GM19324 (cell line): ENCODE measurements at regions not wholly inside any gene's neighbourhood (a gene's known extent, or its start where the extent isn't known, plus 50 kb on each side); places are given as distances from the start of the nearest gene placed in this dataset.

ENCODE experiments used
- ATAC-seq: cut with Tn5 transposase; IDR thresholded peaks from one replicate; pipeline ENCODE4 v1.9.1; 2021; ENCODE audit warnings: mild to moderate bottlenecking, moderate library complexity; ENCODE audit not compliant: unreplicated experiment, low FRiP score

- ATAC-seq = no peak
Observed at GRCh38 chr12:98045395-98045794, 470.0 kb upstream of the TMPO start.

GRCh38 chr12:98048326-98048725 lies 467.1 kb upstream of the TMPO start:
- no peak for ATAC-seq

GRCh38 chr12:98053202-98053601 lies 462.2 kb upstream of the TMPO start:
- no peak for ATAC-seq

- ATAC-seq = no peak
Observed at GRCh38 chr12:98057701-98058100, 457.7 kb upstream of the TMPO start.

- no peak for ATAC-seq
Observed at GRCh38 chr12:98058213-98058612, 457.2 kb upstream of the TMPO start.

- ATAC-seq = no peak
Observed at GRCh38 chr12:98058838-98059237, 456.6 kb upstream of the TMPO start.

GRCh38 chr12:98059659-98060343 lies 455.6 kb upstream of the TMPO start:
- ATAC-seq = no peak

GRCh38 chr12:98060411-98060810 lies 455.0 kb upstream of the TMPO start:
- no peak for ATAC-seq

- ATAC-seq = no peak
Observed at GRCh38 chr12:98062464-98063245, 452.7 kb upstream of the TMPO start.

GRCh38 chr12:98064501-98064900 lies 450.9 kb upstream of the TMPO start:
- no peak for ATAC-seq

- ATAC-seq = no peak
Observed at GRCh38 chr12:98067795-98068194, 447.6 kb upstream of the TMPO start.

GRCh38 chr12:98073610-98074009 lies 441.8 kb upstream of the TMPO start:
- no peak for ATAC-seq

GRCh38 chr12:98074286-98074685 lies 441.1 kb upstream of the TMPO start:
- ATAC-seq = no peak

- ATAC-seq = no peak
Observed at GRCh38 chr12:98084391-98084790, 431.0 kb upstream of the TMPO start.

GRCh38 chr12:98085046-98085755 lies 430.2 kb upstream of the TMPO start:
- ATAC-seq = no peak

GRCh38 chr12:98090731-98091130 lies 424.7 kb upstream of the TMPO start:
- no peak for ATAC-seq

- ATAC-seq = no peak
Observed at GRCh38 chr12:98096436-98096835, 419.0 kb upstream of the TMPO start.

- ATAC-seq = no peak
Observed at GRCh38 chr12:98106031-98106683, 409.2 kb upstream of the TMPO start.

- no peak for ATAC-seq
Observed at GRCh38 chr12:98109266-98109665, 406.1 kb upstream of the TMPO start.

GRCh38 chr12:98110536-98110935 lies 404.9 kb upstream of the TMPO start:
- ATAC-seq = no peak

- ATAC-seq = no peak
Observed at GRCh38 chr12:98113548-98113947, 401.8 kb upstream of the TMPO start.
